LNCaP clone FGC (cell line): ENCODE measurements at regions not wholly inside any gene's neighbourhood (a gene's known extent, or its start where the extent isn't known, plus 50 kb on each side); places are given as distances from the start of the nearest gene placed in this dataset.
"Not testable (repeated sequence)": the region's sequence is repeated elsewhere in the genome, so short reads cannot be mapped to it uniquely, and the experiment has no call there.

Source experiments
- DNase-seq: peaks from one replicate; pipeline ENCODE4 v3.0.0-alpha.2; 2011; ENCODE audit warnings: low read depth
- H3K4me3 ChIP-seq: 2 replicates; pipeline ENCODE4 v1.5.1; 2011; ENCODE audit warnings: mild to moderate bottlenecking, low read depth, low read length, control low read depth
- TF ChIP-seq, protein P1 (sequence below): IDR thresholded peaks from 2 replicates; pipeline ENCODE4 v1.5.1; 2012; ENCODE audit warnings: mild to moderate bottlenecking; ENCODE audit not compliant: control insufficient read depth, insufficient read depth; ENCODE audit errors: extremely low read depth

- TF ChIP-seq, protein P1, sequence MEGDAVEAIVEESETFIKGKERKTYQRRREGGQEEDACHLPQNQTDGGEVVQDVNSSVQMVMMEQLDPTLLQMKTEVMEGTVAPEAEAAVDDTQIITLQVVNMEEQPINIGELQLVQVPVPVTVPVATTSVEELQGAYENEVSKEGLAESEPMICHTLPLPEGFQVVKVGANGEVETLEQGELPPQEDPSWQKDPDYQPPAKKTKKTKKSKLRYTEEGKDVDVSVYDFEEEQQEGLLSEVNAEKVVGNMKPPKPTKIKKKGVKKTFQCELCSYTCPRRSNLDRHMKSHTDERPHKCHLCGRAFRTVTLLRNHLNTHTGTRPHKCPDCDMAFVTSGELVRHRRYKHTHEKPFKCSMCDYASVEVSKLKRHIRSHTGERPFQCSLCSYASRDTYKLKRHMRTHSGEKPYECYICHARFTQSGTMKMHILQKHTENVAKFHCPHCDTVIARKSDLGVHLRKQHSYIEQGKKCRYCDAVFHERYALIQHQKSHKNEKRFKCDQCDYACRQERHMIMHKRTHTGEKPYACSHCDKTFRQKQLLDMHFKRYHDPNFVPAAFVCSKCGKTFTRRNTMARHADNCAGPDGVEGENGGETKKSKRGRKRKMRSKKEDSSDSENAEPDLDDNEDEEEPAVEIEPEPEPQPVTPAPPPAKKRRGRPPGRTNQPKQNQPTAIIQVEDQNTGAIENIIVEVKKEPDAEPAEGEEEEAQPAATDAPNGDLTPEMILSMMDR = no peak
- no peak for DNase-seq
- no peak overlapping the region for H3K4me3 ChIP-seq
Observed at GRCh38 chr5:90055831-90056328, 353.7 kb downstream of the CETN3 start.

GRCh38 chr5:90054612-90055011 is 354.9 kb downstream of the CETN3 start:
- no peak overlapping the region for H3K4me3 ChIP-seq
- TF ChIP-seq, protein P1 = no peak
- no peak for DNase-seq

DNA sequence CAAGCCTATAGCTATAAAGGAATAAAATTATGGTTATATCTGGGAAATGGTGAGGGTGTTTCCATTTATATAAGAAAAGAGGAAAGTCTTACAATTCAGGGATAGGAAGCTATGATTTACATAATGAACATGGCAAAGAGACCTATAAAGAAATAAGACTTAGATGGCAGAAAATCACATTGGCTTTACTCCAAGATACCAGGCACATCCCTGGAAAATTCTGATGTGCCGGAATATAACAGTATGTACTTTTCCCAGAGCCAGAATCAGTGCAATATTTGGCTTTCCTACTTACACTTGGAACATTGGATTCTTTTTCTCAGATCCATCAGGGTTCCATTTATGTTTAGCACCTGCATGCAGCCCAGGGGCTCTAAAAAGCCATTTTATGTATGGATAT is 357.8 kb downstream of the CETN3 start:
- no peak overlapping the region for H3K4me3 ChIP-seq
- DNase-seq = no peak
- TF ChIP-seq, protein P1 = no peak

DNA sequence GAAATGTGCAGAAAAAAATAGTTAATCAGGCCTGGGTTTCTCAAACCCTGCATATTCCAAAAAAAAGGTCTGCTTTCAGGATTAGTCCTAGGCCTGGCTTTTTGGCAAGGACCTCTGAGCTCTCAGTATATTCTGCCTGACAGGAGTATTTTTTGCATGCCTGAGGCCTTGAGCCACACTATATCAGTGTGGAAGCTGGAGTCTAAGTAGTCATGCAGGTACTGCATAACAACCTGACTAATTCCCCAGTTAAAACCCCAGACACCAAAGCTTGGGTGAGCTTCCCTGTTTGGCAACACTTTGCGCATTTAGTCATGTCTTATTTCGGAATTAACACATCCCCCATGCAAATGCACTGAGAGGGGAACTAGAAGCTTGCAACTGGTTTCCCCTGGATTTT is 359.5 kb downstream of the CETN3 start:
- TF ChIP-seq, protein P1 = no peak
- no peak for DNase-seq
- H3K4me3 ChIP-seq = no peak overlapping the region

DNA sequence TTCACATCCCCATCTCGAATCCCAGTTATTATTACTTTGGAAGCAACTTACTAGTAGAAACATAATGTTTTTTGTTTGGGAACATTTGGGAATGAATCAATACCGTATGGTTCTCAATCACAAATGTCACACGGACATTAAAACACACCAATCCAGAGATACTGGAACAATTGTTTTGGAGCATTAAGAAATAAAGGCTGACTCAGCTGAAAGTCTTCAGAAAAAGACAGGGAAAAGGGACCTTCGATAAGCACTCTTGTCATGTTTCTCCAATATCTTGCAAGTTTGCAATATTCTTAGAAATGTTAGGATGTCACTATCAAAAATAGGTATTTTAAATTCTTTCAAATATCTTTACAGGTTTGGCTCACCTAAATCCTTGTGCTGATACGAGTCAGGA is 362.4 kb downstream of the CETN3 start:
- TF ChIP-seq, protein P1 = no peak
- H3K4me3 ChIP-seq = no peak overlapping the region
- DNase-seq = no peak

- H3K4me3 ChIP-seq, DNase-seq: not testable (repeated sequence)
Observed at GRCh38 chr5:90040082-90040481, 369.5 kb downstream of the CETN3 start.

DNA sequence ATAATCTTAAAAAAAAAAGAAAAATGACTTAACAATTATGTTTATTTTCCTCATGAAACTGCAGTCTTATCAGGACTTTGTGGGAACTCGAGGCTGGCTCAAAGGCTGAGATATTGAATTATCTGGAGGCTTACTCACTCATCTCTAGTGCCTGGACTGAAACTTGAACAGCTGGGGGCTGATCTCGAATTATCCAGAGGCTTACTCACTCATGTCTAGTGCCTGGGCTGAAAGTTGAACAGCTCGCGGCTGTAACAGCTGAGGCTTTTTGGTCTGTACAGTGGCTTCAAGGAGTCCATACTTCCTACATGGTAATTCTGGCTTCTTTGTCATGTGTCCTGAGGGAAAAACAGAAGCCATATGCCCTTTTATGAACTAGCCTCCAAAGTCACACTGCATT is 371.9 kb downstream of the CETN3 start:
- DNase-seq = no peak
- TF ChIP-seq, protein P1 = no peak
- no peak overlapping the region for H3K4me3 ChIP-seq
